Endothelial cell of umbilical vein (primary cell): ENCODE measurements at regions not wholly inside any gene's neighbourhood (a gene's known extent, or its start where the extent isn't known, plus 50 kb on each side); places are given as distances from the start of the nearest gene placed in this dataset.

Experiments
- CTCF ChIP-seq, 2 donors: IDR thresholded peaks; 1 replicate in 1 of 2; 2 replicates in 1 of 2; pipeline ENCODE4 v1.5.1; 2011; ENCODE audit warnings: low read length in 2 of 2, mild to moderate bottlenecking in 2 of 2, moderate library complexity in 2 of 2, control low read depth in 1 of 2, inconsistent platforms in 1 of 2, low read depth in 1 of 2; ENCODE audit not compliant: insufficient read depth in 1 of 2; ENCODE audit errors: extremely low read depth in 1 of 2
- POLR2A ChIP-seq: IDR thresholded peaks from 2 replicates; pipeline ENCODE4 v1.6.1; 2012; ENCODE audit warnings: low read depth, mild to moderate bottlenecking, control low read depth, low read length
- POLR2AphosphoS5 ChIP-seq: IDR thresholded peaks from 2 replicates; pipeline ENCODE4 v1.6.1; 2012; ENCODE audit warnings: low read depth, mild to moderate bottlenecking, control low read depth, low read length, moderate library complexity; ENCODE audit not compliant: insufficient read depth

GRCh38 chr3:106025151-106025722 lies 156.4 kb upstream of the CBLB start:
- no peak for TF ChIP-seq POLR2A
- no peak for TF ChIP-seq POLR2AphosphoS5
- TF ChIP-seq CTCF (IDR thresholded peaks at IDR 0.05; ENCODE audit: extremely low read depth in 1 of 2, insufficient read depth in 1 of 2, low read depth in 1 of 2, low read length in 2 of 2): no peak
